GM19395 (cell line): ENCODE measurements at regions not wholly inside any gene's neighbourhood (a gene's known extent, or its start where the extent isn't known, plus 50 kb on each side); places are given as distances from the start of the nearest gene placed in this dataset.

ENCODE experiments used
- ATAC-seq: cut with Tn5 transposase; IDR thresholded peaks from one replicate; pipeline ENCODE4 v1.9.1; 2021; ENCODE audit warnings: mild to moderate bottlenecking, moderate library complexity; ENCODE audit not compliant: unreplicated experiment

GRCh38 chr18:61057443-61057842 is 275.8 kb upstream of the CDH20 start:
- ATAC-seq: no peak

- ATAC-seq: no peak
These were observed 271.0 kb upstream of the CDH20 start for GRCh38 chr18:61062258-61062657.

GRCh38 chr18:61064911-61065310 is 268.3 kb upstream of the CDH20 start:
- no peak for ATAC-seq

- ATAC-seq: no peak
These were observed 256.2 kb upstream of the CDH20 start for GRCh38 chr18:61076986-61077385.

- ATAC-seq: no peak
These were observed 253.5 kb upstream of the CDH20 start for GRCh38 chr18:61079714-61080113.

GRCh38 chr18:61080954-61081528 is 252.2 kb upstream of the CDH20 start:
- no peak for ATAC-seq

- ATAC-seq: no peak
These were observed 250.1 kb upstream of the CDH20 start for GRCh38 chr18:61082976-61083630.

- ATAC-seq: no peak
These were observed 248.2 kb upstream of the CDH20 start for GRCh38 chr18:61085036-61085435.

- ATAC-seq: no peak
These were observed 247.5 kb upstream of the CDH20 start for GRCh38 chr18:61085761-61086160.

GRCh38 chr18:61086657-61087056 is 246.6 kb upstream of the CDH20 start:
- ATAC-seq: no peak

GRCh38 chr18:61091379-61091778 is 241.9 kb upstream of the CDH20 start:
- no peak for ATAC-seq

GRCh38 chr18:61093965-61094364 is 239.3 kb upstream of the CDH20 start:
- no peak for ATAC-seq

- ATAC-seq: no peak
These were observed 237.0 kb upstream of the CDH20 start for GRCh38 chr18:61096226-61096625.

- no peak for ATAC-seq
These were observed 226.1 kb upstream of the CDH20 start for GRCh38 chr18:61107113-61107512.

GRCh38 chr18:61108706-61109105 is 224.5 kb upstream of the CDH20 start:
- ATAC-seq: no peak

GRCh38 chr18:61123309-61123708 is 209.9 kb upstream of the CDH20 start:
- ATAC-seq: no peak

GRCh38 chr18:61127714-61128467 is 205.3 kb upstream of the CDH20 start:
- ATAC-seq: no peak

- ATAC-seq: no peak
These were observed 204.2 kb upstream of the CDH20 start for GRCh38 chr18:61129001-61129400.

GRCh38 chr18:61132031-61132430 is 201.2 kb upstream of the CDH20 start:
- ATAC-seq: no peak

GRCh38 chr18:61133783-61134182 is 199.4 kb upstream of the CDH20 start:
- no peak for ATAC-seq

GRCh38 chr18:61136711-61137251 is 196.4 kb upstream of the CDH20 start:
- ATAC-seq: no peak

GRCh38 chr18:61141691-61142090 is 191.5 kb upstream of the CDH20 start:
- ATAC-seq: no peak
